K562 (cell line): ENCODE measurements at regions not wholly inside any gene's neighbourhood (a gene's known extent, or its start where the extent isn't known, plus 50 kb on each side); places are given as distances from the start of the nearest gene placed in this dataset.

Source experiments
- ATAC-seq: fragments of 200-7000 bp; cut with Tn5 transposase; 3 replicates; pipeline ENCODE4 v1.9.1; 2020; ENCODE audit warnings: moderate library complexity
- BruUV-seq: library from RNA; stranded (reverse); fragments of 400-500 nt; replicated peaks from 2 replicates; lab custom pipeline; 2021; lab: Mats Ljungman, UMichigan
- CTCF ChIA-PET: fragments of 300-600 bp; formaldehyde crosslinking; extraction: SDS; loops from one replicate; lab custom pipeline; 2021; ENCODE audit warnings: low intra/inter-chr PET ratio; lab: Yijun Ruan, JAX
- POLR2A ChIA-PET: fragments of 300-600, 350-650 bp; sonication (Branson Sonifier 250); formaldehyde crosslinking; extraction: SDS; loops from one replicate; lab custom pipeline; 2021; ENCODE audit warnings: antibody characterized with exemption, inconsistent platforms; lab: Yijun Ruan, JAX
- DNase-seq, 4 experiments: peaks; one replicate each; pipeline versions ENCODE4 v3.0.0 to v3.0.0-alpha.2; 2011 to 2018; ENCODE audit warnings: low spot score in 3 of 4, mixed read lengths in 3 of 4; ENCODE audit errors: extremely low read depth in 1 of 4
- FAIRE-seq: peaks from 2 replicates; lab custom pipeline; 2011; peaks lifted over from hg19 to GRCh38; lab: Jason Lieb, UNC
- H2AFZ ChIP-seq: 2 replicates; pipeline ENCODE4 v1.6.0; 2011; ENCODE audit warnings: low read depth, low read length, control low read depth, inconsistent platforms
- H3K27ac ChIP-seq: fragments of 200-600 bp; 3 replicates; pipeline ENCODE4 v1.8.0; 2011; ENCODE audit warnings: low read depth, mild to moderate bottlenecking, control low read depth, inconsistent platforms, low read length, moderate library complexity, mixed read lengths; ENCODE audit errors: extremely low read depth
- H3K27me3 ChIP-seq, 2 experiments: fragments of 300-600 bp in 1 of 2; 2 replicates in 1 of 2; 3 replicates in 1 of 2; pipeline versions ENCODE4 v1.6.0 to v1.8.0; 2011; ENCODE audit warnings: inconsistent platforms in 2 of 2, low read length in 2 of 2, mild to moderate bottlenecking in 1 of 2, mixed read lengths in 1 of 2, moderate library complexity in 1 of 2; ENCODE audit not compliant: control insufficient read depth in 2 of 2, insufficient read depth in 2 of 2
- H3K36me3 ChIP-seq: fragments of 300-600 bp; 3 replicates; pipeline ENCODE4 v1.8.0; 2011; ENCODE audit warnings: mild to moderate bottlenecking, low read length, inconsistent platforms; ENCODE audit not compliant: control insufficient read depth, insufficient read depth
- H3K4me1 ChIP-seq, 2 experiments: fragments of 200-600 bp in 1 of 2; replicated peaks in 1 of 2; 2 replicates in 1 of 2; 3 replicates in 1 of 2; pipeline versions ENCODE4 v1.5.1 to v1.8.0; 2011; ENCODE audit warnings: inconsistent platforms in 2 of 2, low read length in 2 of 2, mild to moderate bottlenecking in 1 of 2, mixed read lengths in 1 of 2, moderate library complexity in 1 of 2; ENCODE audit not compliant: control insufficient read depth in 2 of 2, insufficient read depth in 2 of 2
- H3K4me2 ChIP-seq: 2 replicates; pipeline ENCODE4 v1.6.1; 2011; ENCODE audit warnings: low read length, control low read depth, inconsistent platforms, mixed read lengths; ENCODE audit not compliant: insufficient read depth
- H3K4me3 ChIP-seq: fragments of 200-600 bp; sonication (generic), shearing (Covaris generic); 2 replicates; pipeline ENCODE4 v1.5.1; 2016; ENCODE audit warnings: control low read depth, inconsistent platforms
- H3K79me2 ChIP-seq: fragments of 200-600 bp; 3 replicates; pipeline ENCODE4 v1.8.0; 2011; ENCODE audit warnings: low read length, inconsistent platforms; ENCODE audit not compliant: control insufficient read depth, insufficient read depth
- H3K9ac ChIP-seq, 2 experiments: 2 replicates each; pipeline versions ENCODE4 v1.6.0 to v1.6.1; 2011; ENCODE audit warnings: low read depth in 2 of 2, low read length in 2 of 2, control low read depth in 1 of 2, inconsistent platforms in 1 of 2, mild to moderate bottlenecking in 1 of 2, mixed read lengths in 1 of 2; ENCODE audit not compliant: insufficient read depth in 1 of 2
- H3K9me1 ChIP-seq: one replicate; pipeline ENCODE4 v1.6.0; 2011; ENCODE audit warnings: inconsistent platforms, mild to moderate bottlenecking, low read length, moderate library complexity; ENCODE audit not compliant: control insufficient read depth, insufficient read depth
- H3K9me3 ChIP-seq: replicated peaks from 2 replicates; pipeline ENCODE4 v1.5.1; 2011; ENCODE audit warnings: low read depth, low read length, inconsistent platforms; ENCODE audit not compliant: control insufficient read depth, insufficient read depth
- H4K20me1 ChIP-seq: replicated peaks from 2 replicates; pipeline ENCODE4 v1.6.1; 2011; ENCODE audit warnings: low read length, inconsistent platforms, mixed read lengths; ENCODE audit not compliant: control insufficient read depth, insufficient read depth
- CBFB ChIP-seq: sonication (generic); formaldehyde crosslinking; IDR thresholded peaks from 2 replicates; pipeline ENCODE4 v1.4.0; 2020; ENCODE audit warnings: mild to moderate bottlenecking, missing genetic modification reagents
- DLX4 ChIP-seq: fragments of 250-450 bp; sonication (Bioruptor Pico); IDR thresholded peaks from 2 replicates; pipeline ENCODE4 v1.6.1; 2021; ENCODE audit warnings: mild to moderate bottlenecking
- DPF2 ChIP-seq: fragments of 450-650 bp; IDR thresholded peaks from 2 replicates; pipeline ENCODE4 v1.6.1; 2016
- FOSL1 ChIP-seq: fragments of 200-800 bp; sonication (Bioruptor generic); conservative IDR thresholded peaks from 2 replicates; pipeline ENCODE4 v1.6.1; 2016; ENCODE audit warnings: missing genetic modification characterization, missing compliant biosample characterization
- FOXA3 ChIP-seq, 2 experiments: fragments of 450-650 bp in 1 of 2; sonication (generic) in 1 of 2; formaldehyde crosslinking; IDR thresholded peaks in 1 of 2; conservative IDR thresholded peaks in 1 of 2; 2 replicates each; pipeline versions ENCODE4 v1.4.0 to v1.8.0; 2020 to 2022; ENCODE audit warnings: mild to moderate bottlenecking in 2 of 2, missing genetic modification reagents in 1 of 2
- HMGXB4 ChIP-seq: sonication (generic); formaldehyde crosslinking; IDR thresholded peaks from 2 replicates; pipeline ENCODE4 v1.8.1; 2023; ENCODE audit warnings: mild to moderate bottlenecking, missing genetic modification reagents
- MEIS2 ChIP-seq: fragments of 450-650 bp; IDR thresholded peaks from 2 replicates; pipeline ENCODE4 v1.6.1; 2014; ENCODE audit warnings: mild to moderate bottlenecking; ENCODE audit not compliant: partially characterized antibody
- NEUROD1 ChIP-seq: fragments of 150-350 bp; IDR thresholded peaks from 2 replicates; pipeline ENCODE4 v1.6.1; 2014; ENCODE audit warnings: borderline replicate concordance, low read length, low read depth; ENCODE audit not compliant: partially characterized antibody
- TEAD4 ChIP-seq, 2 experiments: sonication (generic) in 1 of 2; formaldehyde crosslinking in 1 of 2; IDR thresholded peaks; 2 replicates each; pipeline versions ENCODE4 v1.6.1 to v1.8.0; 2012 to 2022; ENCODE audit warnings: borderline replicate concordance in 1 of 2, inconsistent platforms in 1 of 2, low read length in 1 of 2, mild to moderate bottlenecking in 1 of 2, missing genetic modification reagents in 1 of 2
- ZNF280A ChIP-seq: fragments of 450-650 bp; IDR thresholded peaks from 2 replicates; pipeline ENCODE4 v1.6.1; 2018; ENCODE audit warnings: mild to moderate bottlenecking, low read depth; ENCODE audit not compliant: partially characterized antibody
- ZNF384 ChIP-seq: IDR thresholded peaks from 2 replicates; pipeline ENCODE4 v1.6.1; 2012; ENCODE audit warnings: low read depth, low read length, improper control_type of control experiment
- ZNF41 ChIP-seq: fragments of 250-450 bp; sonication (Bioruptor Pico); conservative IDR thresholded peaks from 2 replicates; pipeline ENCODE4 v1.4.0; 2020; ENCODE audit warnings: mild to moderate bottlenecking
- ZNF589 ChIP-seq: fragments of 200-800 bp; sonication (Bioruptor generic); IDR thresholded peaks from 2 replicates; pipeline ENCODE4 v1.6.1; 2016; ENCODE audit warnings: low read depth, missing genetic modification characterization, missing compliant biosample characterization
- ZNF79 ChIP-seq: fragments of 250-450 bp; sonication (Bioruptor Pico); IDR thresholded peaks from 2 replicates; pipeline ENCODE4 v1.4.0; 2020; ENCODE audit warnings: low read depth, mild to moderate bottlenecking, moderate library complexity
- WGBS: fragments of 100-300 bp; shearing (Covaris generic); methylation state at CpG from one replicate; pipeline ENCODE4 v1.1.6; 2016; ENCODE audit warnings: low coverage, mixed read lengths; ENCODE audit not compliant: insufficient coverage; ENCODE audit errors: missing lambda C conversion rate; 5-methylcytosine and 5-hydroxymethylcytosine counted together
- in situ Hi-C: fragments of 300-500 bp; cut with MboI; formaldehyde crosslinking; loops from 4 replicates; pipeline ENCODE4 v1.15.0; 2018; ENCODE audit warnings: inconsistent platforms, mixed read lengths
- intact Hi-C: fragments of 100-400 bp; cut with micrococcal nuclease; formaldehyde crosslinking; loops from 2 replicates; pipeline ENCODE4 v1.14.2; 2022
- TF ChIP-seq, protein P1 (sequence below): fragments of 250-450 bp; sonication (Bioruptor Pico); IDR thresholded peaks from 2 replicates; pipeline ENCODE4 v1.5.0; 2021

- TF ChIP-seq FOSL1 (tag) (peak; percentile 76), ZNF589 (CRISPR knock-in tag) (peak; percentile 85), MEIS2 (peak; percentile 96)
- TF ChIP-seq, all 486 proteins: peak for 119
These were observed 319.5 kb upstream of the FAT3 start (continued) for GRCh38 chr11:91904792-91905785.

- no peak overlapping the region for H2AFZ ChIP-seq
- ATAC-seq (no peak), FAIRE-seq (no peak), DNase-seq (no peak)
- CTCF ChIA-PET: no interaction called here
- POLR2A ChIA-PET: no interaction called here
- no peaks in the 10 kb centered on the region for H3K79me2 ChIP-seq
- BruUV-seq: no TSS peak
- no peak overlapping the region for H3K9ac ChIP-seq
- intact Hi-C loops: no loop called here
- no peaks in the 10 kb centered on the region for H3K9me1 ChIP-seq
- peaks cover 4% of the 10 kb centered on the region; the same call in 1 of the 2 replicates for H3K9me3 ChIP-seq
- WGBS: 47% methylated on average over 1 of the region's 1 CpG
- no peak overlapping the region for H3K4me3 ChIP-seq
- no peaks in the 10 kb centered on the region for H3K36me3 ChIP-seq
- H4K20me1 ChIP-seq: no peaks in the 10 kb centered on the region
- H3K4me2 ChIP-seq: no peak overlapping the region
- H3K27me3 ChIP-seq: no peaks in the 10 kb centered on the region
- in situ Hi-C loops: no loop called here
- peaks cover 0 to 24% of the 10 kb centered on the region in 2 experiments; a peak in 3 of 5 replicates for H3K4me1 ChIP-seq
- H3K27ac ChIP-seq: no peak overlapping the region
- no peak for TF ChIP-seq ZNF280A
- no peak for TF ChIP-seq HMGXB4
- TF ChIP-seq, protein P1, sequence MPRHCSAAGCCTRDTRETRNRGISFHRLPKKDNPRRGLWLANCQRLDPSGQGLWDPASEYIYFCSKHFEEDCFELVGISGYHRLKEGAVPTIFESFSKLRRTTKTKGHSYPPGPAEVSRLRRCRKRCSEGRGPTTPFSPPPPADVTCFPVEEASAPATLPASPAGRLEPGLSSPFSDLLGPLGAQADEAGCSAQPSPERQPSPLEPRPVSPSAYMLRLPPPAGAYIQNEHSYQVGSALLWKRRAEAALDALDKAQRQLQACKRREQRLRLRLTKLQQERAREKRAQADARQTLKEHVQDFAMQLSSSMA (CRISPR knock-in tag): no peak
- TF ChIP-seq FOXA3 (CRISPR knock-in tag; conservative IDR thresholded peaks at IDR 0.05 in 1 of 2, IDR thresholded peaks at IDR 0.05 in 1 of 2): no peak
- no peak for TF ChIP-seq DLX4 (CRISPR knock-in tag)
- TF ChIP-seq DPF2: no peak
- no peak for TF ChIP-seq ZNF384
- no peak for TF ChIP-seq CBFB
- no peak for TF ChIP-seq ZNF79
- no peak for TF ChIP-seq ZNF41 (CRISPR knock-in tag)
- no peak for TF ChIP-seq NEUROD1
- no peak for TF ChIP-seq TEAD4 (IDR thresholded peaks at IDR 0.05; ENCODE audit: low read length)
- TF ChIP-seq TEAD4 (CRISPR knock-in tag; IDR thresholded peaks at IDR 0.05; ENCODE audit: borderline replicate concordance): no peak
These were observed 322.3 kb upstream of the FAT3 start for GRCh38 chr11:91902312-91902711.
